NCI-H2196 treated with DMSO at 0.1 percent for 48 hours (cell line): ENCODE measurements at regions not wholly inside any gene's neighbourhood (a gene's known extent, or its start where the extent isn't known, plus 50 kb on each side); places are given as distances from the start of the nearest gene placed in this dataset.

Experiments
- DNase-seq: peaks from one replicate; lab custom pipeline; 2025; ENCODE audit not compliant: unreplicated experiment; lab: John Stamatoyannopoulos, UW

- no peak for DNase-seq
These were observed 459.7 kb downstream of the TBL1XR1 start for GRCh38 chr3:176737480-176738110.

GRCh38 chr3:176734146-176734545 lies 463.1 kb downstream of the TBL1XR1 start:
- DNase-seq, result no peak

GRCh38 chr3:176724394-176724759 lies 472.9 kb downstream of the TBL1XR1 start:
- no peak for DNase-seq

GRCh38 chr3:176723758-176724393 lies 473.4 kb downstream of the TBL1XR1 start:
- DNase-seq, result no peak

- no peak for DNase-seq
These were observed 483.2 kb downstream of the TBL1XR1 start for GRCh38 chr3:176714034-176714433.

- no peak for DNase-seq
These were observed 485.1 kb downstream of the TBL1XR1 start for GRCh38 chr3:176712191-176712590.

- no peak for DNase-seq
These were observed 498.0 kb downstream of the TBL1XR1 start for GRCh38 chr3:176699288-176699687.

GRCh38 chr3:176697284-176697889 lies 499.9 kb downstream of the TBL1XR1 start:
- DNase-seq, result no peak

GRCh38 chr3:176696816-176697215 lies 500.5 kb downstream of the TBL1XR1 start:
- no peak for DNase-seq

GRCh38 chr3:176692966-176693785 lies 504.1 kb downstream of the TBL1XR1 start:
- DNase-seq, result no peak

GRCh38 chr3:176692199-176692965 lies 504.9 kb downstream of the TBL1XR1 start:
- no peak for DNase-seq

GRCh38 chr3:176690083-176690869 lies 507.0 kb downstream of the TBL1XR1 start:
- DNase-seq, result no peak

GRCh38 chr3:176687754-176688153 lies 509.5 kb downstream of the TBL1XR1 start:
- DNase-seq, result no peak

- no peak for DNase-seq
These were observed 513.9 kb downstream of the TBL1XR1 start for GRCh38 chr3:176683382-176683781.

GRCh38 chr3:176663837-176664831 lies 533.1 kb downstream of the TBL1XR1 start:
- DNase-seq, result no peak

GRCh38 chr3:176663387-176663786 lies 533.9 kb downstream of the TBL1XR1 start:
- DNase-seq, result no peak

GRCh38 chr3:176661432-176661964 lies 535.8 kb downstream of the TBL1XR1 start:
- DNase-seq, result no peak

GRCh38 chr3:176655404-176656094 lies 541.7 kb downstream of the TBL1XR1 start:
- DNase-seq, result no peak
